DMS53 treated with DMSO at 0.1 percent for 48 hours (cell line): ENCODE measurements at regions not wholly inside any gene's neighbourhood (a gene's known extent, or its start where the extent isn't known, plus 50 kb on each side); places are given as distances from the start of the nearest gene placed in this dataset.
A peak's percentile ranks its signal among the peaks of the same experiment; 100 is the strongest.

Experiments used
- DNase-seq: peaks from one replicate; lab custom pipeline; 2025; ENCODE audit not compliant: unreplicated experiment; lab: John Stamatoyannopoulos, UW

GRCh38 chr13:33945477-33945876 is 127.5 kb downstream of the RFC3 start:
- DNase-seq: no peak

GRCh38 chr13:33953203-33953602 is 135.3 kb downstream of the RFC3 start:
- no peak for DNase-seq

GRCh38 chr13:33953781-33954180 is 135.8 kb downstream of the RFC3 start:
- DNase-seq: no peak

GRCh38 chr13:33956346-33956745 is 138.4 kb downstream of the RFC3 start:
- DNase-seq: no peak

- DNase-seq: no peak
Measured at GRCh38 chr13:33957497-33957905, 139.6 kb downstream of the RFC3 start.

- DNase-seq: no peak
Measured at GRCh38 chr13:33958964-33959363, 141.0 kb downstream of the RFC3 start.

GRCh38 chr13:33963134-33963533 is 145.2 kb downstream of the RFC3 start:
- no peak for DNase-seq

- DNase-seq: no peak
Measured at GRCh38 chr13:33963895-33964294, 145.9 kb downstream of the RFC3 start.

GRCh38 chr13:33968520-33969507 is 150.9 kb downstream of the RFC3 start:
- DNase-seq: no peak

GRCh38 chr13:33970746-33971561 is 153.0 kb downstream of the RFC3 start:
- DNase-seq: no peak

- no peak for DNase-seq
Measured at GRCh38 chr13:33971562-33971819, 153.5 kb downstream of the RFC3 start.

- DNase-seq: no peak
Measured at GRCh38 chr13:33973194-33973593, 155.2 kb downstream of the RFC3 start.

- DNase-seq: peak; percentile 11
Measured at GRCh38 chr13:33976965-33977364, 159.0 kb downstream of the RFC3 start.

- no peak for DNase-seq
Measured at GRCh38 chr13:33978653-33979052, 160.7 kb downstream of the RFC3 start.

GRCh38 chr13:33992881-33993336 is 175.0 kb downstream of the RFC3 start:
- peak; percentile 79 for DNase-seq

- DNase-seq: no peak
Measured at GRCh38 chr13:33994198-33994597, 176.2 kb downstream of the RFC3 start.

GRCh38 chr13:33994826-33995502 is 177.0 kb downstream of the RFC3 start:
- DNase-seq: no peak

- no peak for DNase-seq
Measured at GRCh38 chr13:33996636-33997035, 178.7 kb downstream of the RFC3 start.

GRCh38 chr13:33997574-33997973 is 179.6 kb downstream of the RFC3 start:
- peak; percentile 62 for DNase-seq

GRCh38 chr13:33999811-34000605 is 182.1 kb downstream of the RFC3 start:
- no peak for DNase-seq

GRCh38 chr13:34000955-34001354 is 183.0 kb downstream of the RFC3 start:
- no peak for DNase-seq
